DND-41 (cell line): ENCODE measurements at regions not wholly inside any gene's neighbourhood (a gene's known extent, or its start where the extent isn't known, plus 50 kb on each side); places are given as distances from the start of the nearest gene placed in this dataset.

Experiments used
- CTCF ChIP-seq: IDR thresholded peaks from 2 replicates; pipeline ENCODE4 v1.5.1; 2012; ENCODE audit warnings: borderline replicate concordance, low read length, moderate library complexity, mild to moderate bottlenecking; ENCODE audit not compliant: poor library complexity, severe bottlenecking; ENCODE audit errors: extremely low read depth
- EZH2 ChIP-seq: IDR thresholded peaks from 3 replicates; pipeline ENCODE4 v1.6.1; 2012; ENCODE audit warnings: borderline replicate concordance, low read depth, mild to moderate bottlenecking, moderate library complexity, low read length, inconsistent platforms; ENCODE audit not compliant: severe bottlenecking

- no peak for TF ChIP-seq CTCF
- no peak for TF ChIP-seq EZH2
Observed at GRCh38 chr3:16059081-16059537, 115.4 kb upstream of the GALNT15 start.
